ENCODE measurements at regions not wholly inside any gene's neighbourhood (a gene's known extent, or its start where the extent isn't known, plus 50 kb on each side); places are given as distances from the start of the nearest gene placed in this dataset.

DNA sequence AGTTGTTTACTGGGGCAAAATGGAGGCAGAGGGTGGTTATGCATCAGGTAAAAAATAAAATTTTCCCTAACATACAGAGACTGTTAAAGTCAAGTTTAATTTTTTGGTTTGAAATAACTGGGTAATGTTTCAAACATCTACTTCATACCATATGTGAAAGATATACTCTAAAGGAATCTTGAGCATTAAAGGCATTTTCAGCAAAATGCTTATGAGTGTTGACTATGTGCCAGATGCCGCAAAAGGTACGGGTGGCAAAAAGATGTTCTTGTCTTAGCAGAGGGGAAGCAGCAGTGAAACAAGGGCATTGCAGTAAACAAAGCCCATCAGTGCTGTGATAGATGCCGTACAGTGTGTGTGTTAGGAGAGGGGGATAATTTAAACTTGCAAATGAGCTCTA is 263.1 kb upstream of the ID2 start:
- Histone ChIP-seq H3K4me3 (replicated peaks; ENCODE audit: low read depth, low read length) (no peak overlapping the region), H3K27me3 (replicated peaks; ENCODE audit: control insufficient read depth, insufficient read depth, low read length) (no peaks in the 10 kb centered on the region; the same call in 1 of the 2 replicates), H3K36me3 (ENCODE audit: control insufficient read depth, insufficient read depth, low read length) (no peaks in the 10 kb centered on the region)
- no peak for DNase-seq (ENCODE audit: extremely low read depth, insufficient read length)
- TF ChIP-seq, protein P1, sequence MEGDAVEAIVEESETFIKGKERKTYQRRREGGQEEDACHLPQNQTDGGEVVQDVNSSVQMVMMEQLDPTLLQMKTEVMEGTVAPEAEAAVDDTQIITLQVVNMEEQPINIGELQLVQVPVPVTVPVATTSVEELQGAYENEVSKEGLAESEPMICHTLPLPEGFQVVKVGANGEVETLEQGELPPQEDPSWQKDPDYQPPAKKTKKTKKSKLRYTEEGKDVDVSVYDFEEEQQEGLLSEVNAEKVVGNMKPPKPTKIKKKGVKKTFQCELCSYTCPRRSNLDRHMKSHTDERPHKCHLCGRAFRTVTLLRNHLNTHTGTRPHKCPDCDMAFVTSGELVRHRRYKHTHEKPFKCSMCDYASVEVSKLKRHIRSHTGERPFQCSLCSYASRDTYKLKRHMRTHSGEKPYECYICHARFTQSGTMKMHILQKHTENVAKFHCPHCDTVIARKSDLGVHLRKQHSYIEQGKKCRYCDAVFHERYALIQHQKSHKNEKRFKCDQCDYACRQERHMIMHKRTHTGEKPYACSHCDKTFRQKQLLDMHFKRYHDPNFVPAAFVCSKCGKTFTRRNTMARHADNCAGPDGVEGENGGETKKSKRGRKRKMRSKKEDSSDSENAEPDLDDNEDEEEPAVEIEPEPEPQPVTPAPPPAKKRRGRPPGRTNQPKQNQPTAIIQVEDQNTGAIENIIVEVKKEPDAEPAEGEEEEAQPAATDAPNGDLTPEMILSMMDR (IDR thresholded peaks at IDR 0.05; ENCODE audit: insufficient read depth, low read length, poor library complexity, severe bottlenecking), result no peak

DNA sequence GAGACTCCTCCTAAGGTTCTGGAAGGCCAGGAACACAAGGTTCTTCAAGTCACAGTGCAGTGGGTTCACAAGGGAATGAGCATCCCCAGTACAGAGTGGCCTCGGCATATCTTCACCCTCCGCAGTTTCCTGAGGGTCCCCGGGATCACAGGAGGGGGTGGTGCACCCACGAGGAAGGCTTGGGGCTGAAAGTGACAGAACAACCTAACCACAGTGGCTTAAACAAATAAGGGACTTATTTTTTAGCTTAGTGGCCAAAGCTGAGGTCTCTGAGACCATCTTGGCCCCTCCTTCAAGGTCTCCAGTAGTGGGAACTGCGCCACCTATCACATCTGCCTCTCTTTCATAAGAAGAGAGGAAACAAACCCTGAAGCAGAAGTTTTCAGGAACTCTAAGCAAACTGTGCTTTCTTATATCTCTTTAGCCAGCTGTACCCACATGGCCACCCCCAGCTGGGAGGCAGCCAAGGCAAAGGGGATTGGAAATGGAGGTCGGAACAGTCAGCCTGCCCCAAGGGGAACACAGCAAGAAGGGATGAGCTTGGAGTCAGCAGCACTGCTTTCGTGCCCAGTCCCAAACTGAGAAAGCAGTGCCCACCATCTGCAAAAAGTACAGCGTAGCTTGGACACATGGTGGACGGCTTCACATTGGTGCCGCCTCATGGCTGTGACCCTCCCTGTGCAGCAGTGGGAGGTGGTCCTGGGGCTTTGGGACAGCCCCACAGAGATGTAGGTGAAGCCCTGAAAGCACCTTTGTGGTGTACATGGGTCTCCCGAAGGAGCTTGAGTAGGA is 260.0 kb upstream of the ID2 start:
- TF ChIP-seq, protein P1 (IDR thresholded peaks at IDR 0.05; ENCODE audit: insufficient read depth, low read length, poor library complexity, severe bottlenecking), result peak; percentile 60
- H3K27me3 ChIP-seq (replicated peaks; ENCODE audit: control insufficient read depth, insufficient read depth, low read length), result no peaks in the 10 kb centered on the region
- H3K36me3 ChIP-seq (ENCODE audit: control insufficient read depth, insufficient read depth, low read length), result no peaks in the 10 kb centered on the region
- H3K4me3 ChIP-seq (replicated peaks; ENCODE audit: low read depth, low read length), result no peak overlapping the region
- DNase-seq (ENCODE audit: extremely low read depth, insufficient read length), result no peak

DNA sequence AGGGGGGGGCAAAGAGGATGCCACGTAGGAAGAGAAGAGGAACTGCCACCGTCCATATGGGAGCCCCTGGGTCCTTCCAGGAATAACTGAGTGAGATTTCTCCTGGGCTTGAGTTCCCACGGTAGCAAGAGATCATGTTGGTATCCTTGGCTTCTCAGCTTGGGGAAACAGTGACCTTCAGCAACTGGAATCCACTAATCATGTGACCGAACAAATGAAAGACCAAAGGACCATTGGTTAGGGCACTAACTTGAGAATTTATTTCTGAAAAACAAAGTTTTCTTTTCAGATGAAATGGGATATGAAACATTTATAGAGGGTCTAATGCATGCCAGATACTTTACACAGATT is 259.4 kb upstream of the ID2 start:
- DNase-seq (ENCODE audit: extremely low read depth, insufficient read length), result no peak
- Histone ChIP-seq H3K36me3 (ENCODE audit: control insufficient read depth, insufficient read depth, low read length) (no peaks in the 10 kb centered on the region), H3K4me3 (replicated peaks; ENCODE audit: low read depth, low read length) (no peak overlapping the region), H3K27me3 (replicated peaks; ENCODE audit: control insufficient read depth, insufficient read depth, low read length) (no peaks in the 10 kb centered on the region)
- TF ChIP-seq, protein P1 (IDR thresholded peaks at IDR 0.05; ENCODE audit: insufficient read depth, low read length, poor library complexity, severe bottlenecking), result no peak

DNA sequence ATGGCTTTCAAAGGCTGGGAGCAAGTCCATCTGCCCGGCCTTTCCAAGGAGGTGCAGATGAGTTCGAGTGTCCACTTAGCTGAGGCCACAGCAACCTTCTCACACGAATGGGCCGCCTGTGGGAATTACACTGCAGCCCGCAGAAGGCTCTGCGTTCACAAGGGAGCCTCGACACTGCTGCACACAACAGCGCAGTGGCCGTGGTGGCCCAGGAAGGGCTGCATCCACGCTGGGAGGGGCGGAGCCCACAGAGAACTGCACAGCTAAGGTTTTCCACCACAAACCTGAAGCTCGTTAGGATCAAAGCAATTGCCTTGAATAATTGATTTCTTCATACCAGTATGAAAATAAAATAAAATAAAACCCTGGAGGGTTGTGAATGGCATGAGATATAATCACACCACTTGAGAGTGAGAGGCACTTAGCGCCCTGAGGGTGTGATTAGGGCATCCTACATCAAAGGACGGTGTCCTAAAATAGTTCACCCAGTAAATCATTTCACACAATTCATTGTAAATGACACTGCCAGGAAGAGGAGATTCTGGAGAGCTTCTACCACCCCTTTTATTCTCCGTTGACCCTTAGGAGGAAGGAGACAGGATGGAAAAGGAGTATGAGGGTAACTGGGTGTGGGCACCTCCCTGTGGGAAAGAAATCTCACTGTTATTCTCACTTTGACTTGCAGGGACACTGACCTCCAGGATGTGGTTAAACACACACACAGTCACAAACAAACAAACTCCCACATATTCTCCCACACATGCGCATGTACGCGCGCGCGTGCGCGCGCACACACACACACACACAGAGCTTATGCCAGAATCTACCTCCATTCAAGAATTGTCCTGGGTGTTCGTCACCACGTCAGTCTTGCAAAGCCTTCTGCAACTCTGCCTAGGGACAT is 256.6 kb upstream of the ID2 start:
- peak; percentile 35 for DNase-seq (ENCODE audit: extremely low read depth, insufficient read length)
- no peak overlapping the region for H3K4me3 ChIP-seq (replicated peaks; ENCODE audit: low read depth, low read length)
- TF ChIP-seq, protein P1 (IDR thresholded peaks at IDR 0.05; ENCODE audit: insufficient read depth, low read length, poor library complexity, severe bottlenecking), result no peak
- H3K27me3 ChIP-seq (replicated peaks; ENCODE audit: control insufficient read depth, insufficient read depth, low read length), result no peaks in the 10 kb centered on the region
- H3K36me3 ChIP-seq (ENCODE audit: control insufficient read depth, insufficient read depth, low read length), result no peaks in the 10 kb centered on the region

DNA sequence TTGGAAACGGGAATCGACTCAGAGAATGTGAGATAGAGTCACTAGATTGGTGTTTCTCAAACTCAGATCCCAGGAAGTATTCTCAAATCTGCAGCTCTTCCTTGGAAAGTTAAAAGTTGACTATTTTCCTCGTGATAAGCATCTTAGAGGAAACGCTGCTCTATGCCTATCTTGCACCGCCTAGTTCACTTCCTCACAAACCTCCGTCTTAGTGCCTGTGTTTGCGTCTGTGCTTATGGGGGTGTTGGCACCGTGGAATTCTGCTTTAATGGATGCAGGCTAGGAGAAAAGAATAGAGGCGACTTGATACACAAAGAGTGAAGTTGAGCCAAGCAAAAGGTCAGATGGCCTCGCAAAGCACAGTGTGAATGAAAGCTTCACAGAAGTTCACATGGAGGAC is 255.3 kb upstream of the ID2 start:
- TF ChIP-seq, protein P1 (IDR thresholded peaks at IDR 0.05; ENCODE audit: insufficient read depth, low read length, poor library complexity, severe bottlenecking), result no peak
- Histone ChIP-seq H3K36me3 (ENCODE audit: control insufficient read depth, insufficient read depth, low read length) (no peaks in the 10 kb centered on the region), H3K4me3 (replicated peaks; ENCODE audit: low read depth, low read length) (no peak overlapping the region), H3K27me3 (replicated peaks; ENCODE audit: control insufficient read depth, insufficient read depth, low read length) (no peaks in the 10 kb centered on the region)
- DNase-seq (ENCODE audit: extremely low read depth, insufficient read length), result no peak
